ENCODE measurements at regions not wholly inside any gene's neighbourhood (a gene's known extent, or its start where the extent isn't known, plus 50 kb on each side); places are given as distances from the start of the nearest gene placed in this dataset.
A peak's percentile ranks its signal among the peaks of the same experiment; 100 is the strongest.
"Not testable (repeated sequence)": the region's sequence is repeated elsewhere in the genome, so short reads cannot be mapped to it uniquely, and the experiment has no call there.

- no peak for DNase-seq (ENCODE audit: low read depth in 1 of 2, low spot score in 1 of 2)
- TF ChIP-seq JUND (IDR thresholded peaks at IDR 0.05; ENCODE audit: low read depth) = no peak
- in situ Hi-C loops (cut with HindIII; ENCODE audit: low pct_unique_long_range_greater_than_20kb, low sequenced_read_pairs) = no loop called here
These were observed 319.9 kb upstream of the DUSP10 start for GRCh38 chr1:222061711-222062359.

GRCh38 chr1:222060210-222060916 is 318.5 kb upstream of the DUSP10 start:
- in situ Hi-C loops (cut with HindIII; ENCODE audit: low pct_unique_long_range_greater_than_20kb, low sequenced_read_pairs) = no loop called here
- no peak for TF ChIP-seq JUND (IDR thresholded peaks at IDR 0.05; ENCODE audit: low read depth)
- DNase-seq (ENCODE audit: low read depth in 1 of 2, low spot score in 1 of 2) = no peak

GRCh38 chr1:222058249-222058648 is 316.4 kb upstream of the DUSP10 start:
- TF ChIP-seq JUND (IDR thresholded peaks at IDR 0.05; ENCODE audit: low read depth) = no peak
- in situ Hi-C loops (cut with HindIII; ENCODE audit: low pct_unique_long_range_greater_than_20kb, low sequenced_read_pairs) = no loop called here

GRCh38 chr1:222057162-222057561 is 315.3 kb upstream of the DUSP10 start:
- no peak for DNase-seq (ENCODE audit: low read depth in 1 of 2, low spot score in 1 of 2)
- no peak for TF ChIP-seq JUND (IDR thresholded peaks at IDR 0.05; ENCODE audit: low read depth)
- in situ Hi-C loops (cut with HindIII; ENCODE audit: low pct_unique_long_range_greater_than_20kb, low sequenced_read_pairs) = no loop called here

More at GRCh38 chr1:222058249-222058648, 316.4 kb upstream of the DUSP10 start:
- DNase-seq (ENCODE audit: low read depth in 1 of 2, low spot score in 1 of 2) = no peak

GRCh38 chr1:222054416-222054815 is 312.5 kb upstream of the DUSP10 start:
- in situ Hi-C loops (cut with HindIII; ENCODE audit: low pct_unique_long_range_greater_than_20kb, low sequenced_read_pairs) = no loop called here
- DNase-seq (ENCODE audit: low read depth in 1 of 2, low spot score in 1 of 2) = peak in 1 of 2 experiments; percentile 18
- no peak for TF ChIP-seq JUND (IDR thresholded peaks at IDR 0.05; ENCODE audit: low read depth)

- DNase-seq (ENCODE audit: low read depth in 1 of 2, low spot score in 1 of 2) = peak in 1 of 2 experiments; percentile 15
- in situ Hi-C loops (cut with HindIII; ENCODE audit: low pct_unique_long_range_greater_than_20kb, low sequenced_read_pairs) = no loop called here
- no peak for TF ChIP-seq JUND (IDR thresholded peaks at IDR 0.05; ENCODE audit: low read depth)
These were observed 312.0 kb upstream of the DUSP10 start for GRCh38 chr1:222053790-222054294.

- DNase-seq (ENCODE audit: low read depth in 1 of 2, low spot score in 1 of 2); in situ Hi-C loops (cut with HindIII; ENCODE audit: low pct_unique_long_range_greater_than_20kb, low sequenced_read_pairs): not testable (repeated sequence)
These were observed 309.4 kb upstream of the DUSP10 start for GRCh38 chr1:222051311-222051710.

- DNase-seq (ENCODE audit: low read depth in 1 of 2, low spot score in 1 of 2); in situ Hi-C loops (cut with HindIII; ENCODE audit: low pct_unique_long_range_greater_than_20kb, low sequenced_read_pairs): not testable (repeated sequence)
These were observed 307.8 kb upstream of the DUSP10 start for GRCh38 chr1:222049661-222050060.

GRCh38 chr1:222049176-222049575 is 307.3 kb upstream of the DUSP10 start:
- no peak for TF ChIP-seq JUND (IDR thresholded peaks at IDR 0.05; ENCODE audit: low read depth)
- in situ Hi-C loops (cut with HindIII; ENCODE audit: low pct_unique_long_range_greater_than_20kb, low sequenced_read_pairs) = no loop called here

GRCh38 chr1:222048094-222048595 is 306.3 kb upstream of the DUSP10 start:
- in situ Hi-C loops (cut with HindIII; ENCODE audit: low pct_unique_long_range_greater_than_20kb, low sequenced_read_pairs) = no loop called here
- no peak for DNase-seq (ENCODE audit: low read depth in 1 of 2, low spot score in 1 of 2)
- no peak for TF ChIP-seq JUND (IDR thresholded peaks at IDR 0.05; ENCODE audit: low read depth)

More at GRCh38 chr1:222049176-222049575, 307.3 kb upstream of the DUSP10 start:
- DNase-seq (ENCODE audit: low read depth in 1 of 2, low spot score in 1 of 2) = no peak

- DNase-seq (ENCODE audit: low read depth in 1 of 2, low spot score in 1 of 2) = no peak
- in situ Hi-C loops (cut with HindIII; ENCODE audit: low pct_unique_long_range_greater_than_20kb, low sequenced_read_pairs) = no loop called here
- no peak for TF ChIP-seq JUND (IDR thresholded peaks at IDR 0.05; ENCODE audit: low read depth)
These were observed 305.5 kb upstream of the DUSP10 start for GRCh38 chr1:222047366-222047765.

GRCh38 chr1:222046684-222047263 is 304.9 kb upstream of the DUSP10 start:
- no peak for TF ChIP-seq JUND (IDR thresholded peaks at IDR 0.05; ENCODE audit: low read depth)
- in situ Hi-C loops (cut with HindIII; ENCODE audit: low pct_unique_long_range_greater_than_20kb, low sequenced_read_pairs) = no loop called here

GRCh38 chr1:222045786-222046185 is 303.9 kb upstream of the DUSP10 start:
- in situ Hi-C loops (cut with HindIII; ENCODE audit: low pct_unique_long_range_greater_than_20kb, low sequenced_read_pairs) = no loop called here

More at GRCh38 chr1:222046684-222047263, 304.9 kb upstream of the DUSP10 start:
- no peak for DNase-seq (ENCODE audit: low read depth in 1 of 2, low spot score in 1 of 2)

More at GRCh38 chr1:222045786-222046185, 303.9 kb upstream of the DUSP10 start:
- TF ChIP-seq JUND (IDR thresholded peaks at IDR 0.05; ENCODE audit: low read depth) = no peak
- no peak for DNase-seq (ENCODE audit: low read depth in 1 of 2, low spot score in 1 of 2)

Data from T47D (cell line).